ENCODE measurements at regions not wholly inside any gene's neighbourhood (a gene's known extent, or its start where the extent isn't known, plus 50 kb on each side); places are given as distances from the start of the nearest gene placed in this dataset.

GRCh38 chr12:13680916-13681315 lies 300.5 kb downstream of the GRIN2B start:
- DNase-seq (ENCODE audit: low read depth, low spot score) = no peak

GRCh38 chr12:13676880-13677279 lies 304.5 kb downstream of the GRIN2B start:
- no peak for DNase-seq (ENCODE audit: low read depth, low spot score)

- no peak for DNase-seq (ENCODE audit: low read depth, low spot score)
Observed at GRCh38 chr12:13670285-13670866, 311.0 kb downstream of the GRIN2B start.

- DNase-seq (ENCODE audit: low read depth, low spot score) = no peak
Observed at GRCh38 chr12:13668880-13669279, 312.5 kb downstream of the GRIN2B start.

- DNase-seq (ENCODE audit: low read depth, low spot score) = no peak
Observed at GRCh38 chr12:13666806-13667205, 314.6 kb downstream of the GRIN2B start.

- no peak for DNase-seq (ENCODE audit: low read depth, low spot score)
Observed at GRCh38 chr12:13661005-13661887, 320.2 kb downstream of the GRIN2B start.

- no peak for DNase-seq (ENCODE audit: low read depth, low spot score)
Observed at GRCh38 chr12:13654456-13654855, 326.9 kb downstream of the GRIN2B start.

- no peak for DNase-seq (ENCODE audit: low read depth, low spot score)
Observed at GRCh38 chr12:13652105-13652504, 329.3 kb downstream of the GRIN2B start.

- DNase-seq (ENCODE audit: low read depth, low spot score) = no peak
Observed at GRCh38 chr12:13635709-13636108, 345.7 kb downstream of the GRIN2B start.

- DNase-seq (ENCODE audit: low read depth, low spot score) = no peak
Observed at GRCh38 chr12:13631873-13632272, 349.5 kb downstream of the GRIN2B start.

- no peak for DNase-seq (ENCODE audit: low read depth, low spot score)
Observed at GRCh38 chr12:13630354-13630753, 351.0 kb downstream of the GRIN2B start.

- DNase-seq (ENCODE audit: low read depth, low spot score) = no peak
Observed at GRCh38 chr12:13628067-13628466, 353.3 kb downstream of the GRIN2B start.

- no peak for DNase-seq (ENCODE audit: low read depth, low spot score)
Observed at GRCh38 chr12:13627536-13627935, 353.9 kb downstream of the GRIN2B start.

- DNase-seq (ENCODE audit: low read depth, low spot score) = no peak
Observed at GRCh38 chr12:13613297-13613696, 368.1 kb downstream of the GRIN2B start.

- no peak for DNase-seq (ENCODE audit: low read depth, low spot score)
Observed at GRCh38 chr12:13609894-13610679, 371.3 kb downstream of the GRIN2B start.

GRCh38 chr12:13606290-13606689 lies 375.1 kb downstream of the GRIN2B start:
- no peak for DNase-seq (ENCODE audit: low read depth, low spot score)

- DNase-seq (ENCODE audit: low read depth, low spot score) = no peak
Observed at GRCh38 chr12:13603953-13604352, 377.4 kb downstream of the GRIN2B start.

GRCh38 chr12:13602172-13602571 lies 379.2 kb downstream of the GRIN2B start:
- DNase-seq (ENCODE audit: low read depth, low spot score) = no peak

- DNase-seq (ENCODE audit: low read depth, low spot score) = no peak
Observed at GRCh38 chr12:13599176-13599575, 382.2 kb downstream of the GRIN2B start.

- no peak for DNase-seq (ENCODE audit: low read depth, low spot score)
Observed at GRCh38 chr12:13597837-13598236, 383.6 kb downstream of the GRIN2B start.

GRCh38 chr12:13597166-13597565 lies 384.2 kb downstream of the GRIN2B start:
- DNase-seq (ENCODE audit: low read depth, low spot score) = no peak

- no peak for DNase-seq (ENCODE audit: low read depth, low spot score)
Observed at GRCh38 chr12:13596714-13597113, 384.7 kb downstream of the GRIN2B start.

Measured in activated CD4-positive, CD25-positive, alpha-beta regulatory T cell treated with anti-CD3 and anti-CD28 coated beads, Interleukin-2, amount 50 U/mL, for 16 hours (primary cell).